ENCODE measurements at regions not wholly inside any gene's neighbourhood (a gene's known extent, or its start where the extent isn't known, plus 50 kb on each side); places are given as distances from the start of the nearest gene placed in this dataset.

GRCh38 chr15:25544076-25544475, 105.3 kb upstream of the UBE3A start:
- intact Hi-C loops (cut with DNase I) = no loop called here
- TF ChIP-seq CTCF (IDR thresholded peaks at IDR 0.05) (no peak), POLR2A (IDR thresholded peaks at IDR 0.05) (no peak)
- H3K27me3 ChIP-seq = no peaks in the 10 kb centered on the region
- H3K4me3 ChIP-seq = no peak overlapping the region
- H3K27ac ChIP-seq = no peak overlapping the region
- WGBS, 4 donors = 91 to 94% (median 93%) methylated on average over 7 of the region's 7 CpGs
- H3K4me1 ChIP-seq (replicated peaks in 1 of 2) = peaks cover 0 to 9% of the 10 kb centered on the region in 2 donors
- H3K36me3 ChIP-seq (replicated peaks in 1 of 2) = no peaks in the 10 kb centered on the region
- no peak for DNase-seq
- no peaks in the 10 kb centered on the region for H3K9me3 ChIP-seq (replicated peaks in 1 of 3)

- H3K4me1 ChIP-seq (replicated peaks in 1 of 2) = peaks cover 0 to 9% of the 10 kb centered on the region in 2 donors
- no peak overlapping the region for H3K27ac ChIP-seq
- H3K9me3 ChIP-seq (replicated peaks in 1 of 3) = no peaks in the 10 kb centered on the region
- H3K27me3 ChIP-seq = no peaks in the 10 kb centered on the region
- intact Hi-C loops (cut with DNase I) = no loop called here
- H3K4me3 ChIP-seq = no peak overlapping the region
- WGBS, 4 donors = 24 to 55% (median 37%) methylated on average over 1 of the region's 1 CpG
- TF ChIP-seq POLR2A (IDR thresholded peaks at IDR 0.05) (no peak), CTCF (IDR thresholded peaks at IDR 0.05) (no peak)
- no peaks in the 10 kb centered on the region for H3K36me3 ChIP-seq (replicated peaks in 1 of 2)
- DNase-seq = peak; percentile 74 to 89 (median 83)
Observed at GRCh38 chr15:25543196-25543595, 104.4 kb upstream of the UBE3A start.

- DNase-seq = no peak
- Histone ChIP-seq H3K9me3 (replicated peaks in 1 of 3) (no peaks in the 10 kb centered on the region), H3K27ac (no peak overlapping the region), H3K27me3 (no peaks in the 10 kb centered on the region), H3K36me3 (replicated peaks in 1 of 2) (no peaks in the 10 kb centered on the region), H3K4me1 (replicated peaks in 1 of 2) (peaks cover 0 to 9% of the 10 kb centered on the region in 2 donors), H3K4me3 (no peak overlapping the region)
- no peak for TF ChIP-seq CTCF (IDR thresholded peaks at IDR 0.05)
- TF ChIP-seq POLR2A (IDR thresholded peaks at IDR 0.05) = no peak
- intact Hi-C loops (cut with DNase I) = no loop called here
Observed at GRCh38 chr15:25541228-25541627, 102.4 kb upstream of the UBE3A start.

- no peaks in the 10 kb centered on the region for H3K27me3 ChIP-seq
- intact Hi-C loops (cut with DNase I) = no loop called here
- no peaks in the 10 kb centered on the region for H3K36me3 ChIP-seq (replicated peaks in 1 of 2)
- no peak overlapping the region for H3K27ac ChIP-seq
- H3K9me3 ChIP-seq (replicated peaks in 1 of 3) = no peaks in the 10 kb centered on the region
- no peak for DNase-seq
- no peak overlapping the region for H3K4me3 ChIP-seq
- no peak for TF ChIP-seq CTCF (IDR thresholded peaks at IDR 0.05)
- TF ChIP-seq POLR2A (IDR thresholded peaks at IDR 0.05) = no peak
- no peaks in the 10 kb centered on the region for H3K4me1 ChIP-seq (replicated peaks in 1 of 2)
- 71 to 77% (median 75%) methylated on average over 7 of the region's 7 CpGs for WGBS, 4 donors
Observed at GRCh38 chr15:25536801-25537611, 98.2 kb upstream of the UBE3A start.
